ENCODE measurements at regions not wholly inside any gene's neighbourhood (a gene's known extent, or its start where the extent isn't known, plus 50 kb on each side); places are given as distances from the start of the nearest gene placed in this dataset.
"Not testable (repeated sequence)": the region's sequence is repeated elsewhere in the genome, so short reads cannot be mapped to it uniquely, and the experiment has no call there.

DNA sequence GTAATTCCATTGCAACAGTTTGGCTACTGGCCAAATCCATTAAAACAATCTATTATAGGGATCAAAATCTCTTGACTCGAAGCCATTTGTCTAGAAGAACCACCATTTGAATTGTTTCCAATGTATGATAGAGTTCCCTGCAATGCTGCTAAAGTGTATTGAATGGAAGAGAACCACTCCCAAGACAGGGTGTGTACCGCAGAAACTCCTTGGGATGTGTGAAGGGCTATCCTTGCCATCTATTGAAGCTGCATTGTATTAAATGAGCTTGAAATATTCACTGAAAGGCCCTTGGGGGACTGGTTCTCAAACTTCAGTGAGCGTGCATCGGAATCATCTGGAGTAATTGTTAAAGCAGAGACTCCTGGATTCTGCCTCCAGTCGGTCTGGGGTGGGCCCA is 260.4 kb upstream of the MEIS1 start:
- DNase-seq (ENCODE audit: low spot score): no peak

DNA sequence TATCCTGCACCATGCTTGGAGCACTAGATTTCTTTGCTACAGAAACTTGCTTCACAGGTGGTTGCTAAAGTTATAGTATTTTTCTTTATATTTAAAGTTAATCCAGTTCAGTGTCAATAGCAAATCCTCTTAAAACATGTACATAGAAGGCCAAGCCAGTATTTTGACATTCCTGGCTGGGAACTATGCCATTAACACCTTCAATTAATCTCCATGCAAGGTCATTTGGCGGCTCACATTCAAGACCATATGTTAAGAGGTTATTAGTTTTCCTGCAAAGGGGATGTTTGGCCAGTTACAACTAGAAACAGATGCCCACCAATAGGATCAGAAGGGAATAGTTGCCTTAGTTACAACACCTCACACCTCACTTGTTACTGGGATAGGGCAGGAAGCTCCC is 261.3 kb upstream of the MEIS1 start:
- DNase-seq (ENCODE audit: low spot score): no peak

DNA sequence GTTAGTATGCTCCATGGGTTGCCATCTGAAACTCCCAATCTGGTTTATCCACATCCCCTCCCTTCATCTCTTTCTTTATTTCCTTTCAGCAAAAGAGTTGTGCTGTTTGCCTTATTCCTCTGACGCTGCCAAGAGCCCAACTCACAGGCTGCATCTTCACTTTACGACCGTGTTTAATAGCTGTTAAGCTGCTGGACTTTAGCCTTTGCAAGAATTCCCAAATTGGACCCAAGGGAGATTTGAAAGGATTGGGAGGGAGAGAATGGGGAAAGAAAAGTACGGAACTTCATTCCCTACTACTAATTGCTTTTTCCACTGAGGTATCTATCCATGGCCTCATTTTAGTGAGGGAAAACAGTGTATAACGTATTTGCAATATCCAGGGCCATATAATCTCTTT is 263.4 kb upstream of the MEIS1 start:
- peak; percentile 20 for DNase-seq (ENCODE audit: low spot score)

DNA sequence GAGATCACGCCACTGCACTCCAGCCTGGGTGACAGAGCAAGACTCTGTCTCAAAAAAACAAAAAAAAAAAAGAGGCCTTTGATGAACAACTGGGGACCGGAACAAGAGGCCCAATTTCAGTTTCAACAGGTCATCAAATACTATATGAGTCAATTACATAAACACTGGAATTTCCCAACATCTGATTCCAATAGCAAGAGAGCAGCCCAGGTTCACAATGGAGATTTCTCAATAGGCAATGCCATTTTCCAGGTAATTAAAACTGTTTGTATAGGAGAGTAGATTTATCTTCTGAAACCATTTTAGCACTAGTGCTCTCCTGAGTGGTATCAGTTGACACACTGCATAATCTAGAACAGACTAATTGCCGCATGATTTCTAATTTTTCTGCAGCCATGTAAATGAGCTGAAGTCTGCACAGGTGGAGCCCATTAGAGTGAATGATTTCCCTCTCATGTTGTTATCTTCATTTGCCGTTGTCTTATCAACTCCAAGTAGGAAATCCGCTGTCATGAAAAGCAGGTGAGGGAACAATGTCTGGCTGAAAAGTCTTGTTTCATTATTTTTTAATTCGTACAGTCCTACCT is 264.1 kb upstream of the MEIS1 start:
- peak; percentile 38 for DNase-seq (ENCODE audit: low spot score)

DNA sequence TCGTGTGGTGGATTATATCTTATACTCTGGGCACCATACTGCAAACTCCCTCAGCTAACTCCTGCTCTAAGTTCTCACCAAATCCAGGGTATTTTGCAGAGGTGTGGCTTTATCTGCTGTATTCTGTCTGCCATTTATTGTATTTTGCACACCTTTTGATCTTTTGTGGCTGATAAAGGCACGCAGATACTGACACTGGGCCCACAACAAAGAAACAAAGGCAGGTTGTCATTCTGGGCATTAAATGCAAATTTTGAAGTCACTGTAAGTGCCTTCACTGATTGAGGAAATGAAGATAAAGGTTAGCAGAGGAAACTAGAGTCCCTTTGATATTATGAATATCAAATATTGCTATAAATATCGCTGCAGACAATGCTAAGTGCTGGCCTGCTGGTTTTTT is 265.8 kb upstream of the MEIS1 start:
- no peak for DNase-seq (ENCODE audit: low spot score)

DNA sequence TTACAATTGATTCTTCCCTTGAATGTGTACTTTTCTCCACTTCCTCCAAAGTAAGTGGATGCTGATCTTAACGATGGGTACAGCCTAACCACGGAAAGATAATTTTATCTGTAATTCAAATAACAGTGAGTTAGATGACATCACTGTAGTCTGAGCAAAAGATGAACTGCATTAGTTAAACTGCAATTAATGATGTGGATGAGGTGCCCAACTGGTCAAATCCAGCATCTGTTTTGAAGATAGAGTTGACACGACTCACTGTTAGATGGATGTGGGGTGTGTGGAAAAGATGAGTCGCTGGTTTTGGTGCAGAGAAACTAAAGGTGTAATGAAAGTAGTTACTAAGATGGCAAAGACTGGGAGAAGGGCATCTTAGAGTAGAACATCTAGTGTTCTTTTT is 270.5 kb upstream of the MEIS1 start:
- DNase-seq (ENCODE audit: low spot score): no peak

DNA sequence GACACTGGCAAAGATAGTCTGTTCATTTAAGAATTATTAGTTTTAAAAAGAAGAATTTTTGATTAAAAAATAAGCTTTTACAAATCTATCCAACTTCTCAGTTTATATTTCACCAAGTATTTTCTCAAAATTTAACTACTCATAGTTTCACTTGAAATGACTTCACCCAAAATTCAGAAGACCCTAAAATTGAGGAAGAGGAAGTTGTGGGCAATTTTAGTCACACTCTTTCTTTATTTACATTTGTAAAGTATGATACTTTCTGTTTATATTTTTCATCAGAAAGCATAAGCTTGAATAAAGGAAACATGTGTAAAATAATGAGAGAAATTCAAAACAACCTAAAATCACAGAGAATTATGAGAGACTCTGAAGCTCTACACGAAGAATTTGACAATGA is 278.8 kb upstream of the MEIS1 start:
- no peak for DNase-seq (ENCODE audit: low spot score)

DNA sequence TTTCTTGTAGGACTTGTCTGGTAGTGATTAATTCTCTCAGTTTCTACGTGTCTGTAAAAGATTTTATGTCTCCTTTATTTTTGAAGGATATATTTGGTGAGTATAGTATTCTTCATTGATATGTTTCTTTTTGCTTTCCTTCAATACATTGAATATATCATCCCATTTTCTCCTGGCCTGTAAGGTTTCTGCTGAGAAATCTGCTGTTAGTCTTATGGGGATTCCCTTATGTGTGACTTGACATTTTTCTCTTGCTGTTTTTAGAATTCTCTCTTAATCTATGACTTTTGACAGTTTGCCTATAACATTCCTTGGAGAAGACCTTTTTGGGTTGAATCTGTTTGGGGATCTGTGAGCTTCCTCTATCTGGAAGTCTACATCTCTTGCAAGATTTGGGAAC is 281.0 kb upstream of the MEIS1 start:
- no peak for DNase-seq (ENCODE audit: low spot score)

DNA sequence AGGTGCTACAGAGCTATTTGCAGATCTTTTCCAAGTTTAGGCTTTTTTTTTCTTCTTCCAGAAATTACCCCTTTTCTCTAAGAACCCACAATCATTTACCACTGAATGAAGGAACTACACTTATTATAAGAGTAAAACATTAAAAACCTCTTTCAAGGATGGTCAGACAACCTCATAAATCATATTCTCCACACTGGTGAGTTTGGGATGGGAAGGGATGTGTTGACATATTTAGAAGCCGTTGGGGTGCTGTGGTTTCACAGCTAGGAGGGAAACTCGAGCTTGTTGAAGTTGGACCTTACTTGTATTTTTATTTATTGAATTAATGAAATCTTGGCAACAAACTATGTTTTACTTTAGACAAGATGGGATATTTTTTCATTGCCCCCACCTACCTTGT is 289.4 kb upstream of the MEIS1 start:
- no peak for DNase-seq (ENCODE audit: low spot score)

DNA sequence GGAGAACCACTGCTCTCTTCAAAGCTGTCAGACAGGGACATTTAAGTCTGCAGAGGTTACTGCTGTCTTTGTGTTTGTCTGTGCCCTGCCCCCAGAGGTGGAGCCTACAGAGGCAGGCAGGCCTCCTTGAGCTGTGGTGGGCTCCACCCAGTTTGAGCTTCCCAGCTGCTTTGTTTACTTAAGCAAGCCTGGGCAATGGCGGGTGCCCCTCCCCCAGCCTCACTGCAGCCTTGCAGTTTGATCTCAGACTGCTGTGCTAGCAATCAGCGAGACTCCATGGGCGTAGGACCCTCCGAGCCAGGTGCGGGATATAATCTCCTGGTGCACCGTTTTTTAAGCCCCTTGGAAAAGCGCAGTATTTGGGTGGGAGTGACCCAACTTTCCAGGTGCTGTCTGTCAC is 290.6 kb upstream of the MEIS1 start:
- DNase-seq (ENCODE audit: low spot score): not testable (repeated sequence)

DNA sequence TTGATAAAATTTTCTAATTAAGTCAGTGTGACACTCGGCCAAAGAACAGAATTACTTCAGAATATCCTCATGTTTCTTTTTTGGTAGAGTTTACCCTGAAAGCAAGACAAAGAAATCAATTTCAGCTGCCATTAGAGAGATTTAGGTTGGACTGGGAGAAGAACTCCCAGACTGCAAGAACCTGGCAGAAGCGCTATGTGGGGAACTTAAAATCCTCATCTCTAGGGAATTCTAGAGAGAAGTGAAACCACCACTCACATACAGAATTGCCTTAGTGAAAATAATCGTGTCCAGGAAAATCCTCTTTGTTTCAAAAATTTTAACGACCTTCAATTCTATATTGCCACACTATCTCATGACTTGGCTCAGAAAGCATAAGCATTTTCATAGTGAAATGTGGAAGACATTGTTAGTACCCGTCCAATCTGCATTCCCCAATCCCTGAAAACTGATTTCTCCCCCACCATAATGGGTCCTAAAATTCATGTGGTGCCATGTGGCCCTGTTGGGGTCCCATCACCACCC is 297.3 kb upstream of the MEIS1 start:
- no peak for DNase-seq (ENCODE audit: low spot score)

DNA sequence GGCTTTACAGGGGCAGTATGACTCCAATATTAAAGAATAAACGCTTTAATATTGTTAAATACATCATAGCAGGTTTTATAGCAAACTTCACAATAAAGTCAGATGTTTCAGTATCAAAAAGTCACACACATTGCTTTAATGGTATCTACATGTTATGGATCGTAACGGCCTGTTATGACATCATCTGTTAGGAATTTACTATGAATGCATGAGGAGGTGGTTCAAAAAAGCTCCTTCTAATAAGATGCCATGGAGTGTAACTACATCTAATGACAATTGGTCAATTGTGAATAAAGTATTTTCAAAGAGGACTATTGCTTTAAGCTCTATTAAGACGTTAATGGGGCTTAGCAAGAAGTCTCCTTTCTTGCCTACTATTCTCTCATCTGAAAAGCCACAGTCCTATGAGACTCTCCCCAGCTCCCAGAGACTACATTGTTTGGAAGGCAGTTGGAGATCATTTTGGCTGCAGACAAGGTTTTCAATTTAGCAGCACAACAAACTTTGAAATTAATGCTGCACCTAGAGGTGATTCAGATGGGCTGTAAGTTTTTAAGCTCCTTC is 300.7 kb upstream of the MEIS1 start:
- DNase-seq (ENCODE audit: low spot score): no peak

DNA sequence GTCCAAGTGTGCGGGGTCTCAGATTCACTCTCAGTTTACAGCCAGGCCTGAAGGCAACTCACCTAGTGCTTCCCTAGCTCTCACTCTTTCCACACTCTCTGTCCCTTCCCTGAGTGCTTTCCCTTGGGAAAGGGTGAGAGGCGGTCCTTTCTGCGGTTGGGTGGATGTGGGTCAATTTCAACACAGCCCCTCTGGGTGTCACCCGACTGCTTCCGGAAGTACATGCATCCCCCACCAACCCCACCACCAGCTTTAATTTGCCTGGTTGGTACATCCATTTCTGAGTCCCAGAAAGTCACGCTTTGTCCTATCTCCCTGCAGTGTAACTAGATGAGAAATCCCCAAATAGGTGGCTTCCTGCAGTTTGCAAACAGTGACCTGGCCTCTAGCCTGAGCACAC is 307.3 kb upstream of the MEIS1 start:
- no peak for DNase-seq (ENCODE audit: low spot score)

DNA sequence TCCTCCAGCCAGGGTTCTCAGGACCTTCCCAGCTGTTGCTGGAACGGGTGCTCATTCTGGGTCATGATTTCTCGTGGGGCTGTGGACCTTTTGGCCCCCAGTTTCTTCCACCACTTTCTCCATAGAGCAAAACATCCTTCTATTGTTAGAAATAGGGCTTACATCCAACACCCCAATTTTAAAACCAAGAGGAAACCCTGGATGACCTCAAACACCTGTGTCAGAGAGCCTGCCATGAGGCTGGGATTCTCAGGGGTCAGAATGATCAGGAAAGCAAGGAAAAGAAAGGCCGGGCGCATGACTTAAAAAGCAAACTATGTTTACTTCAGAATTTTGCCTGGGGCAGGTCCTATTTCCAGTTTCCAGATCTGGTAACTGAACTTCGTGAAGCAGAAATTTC is 307.9 kb upstream of the MEIS1 start:
- DNase-seq (ENCODE audit: low spot score): no peak

DNA sequence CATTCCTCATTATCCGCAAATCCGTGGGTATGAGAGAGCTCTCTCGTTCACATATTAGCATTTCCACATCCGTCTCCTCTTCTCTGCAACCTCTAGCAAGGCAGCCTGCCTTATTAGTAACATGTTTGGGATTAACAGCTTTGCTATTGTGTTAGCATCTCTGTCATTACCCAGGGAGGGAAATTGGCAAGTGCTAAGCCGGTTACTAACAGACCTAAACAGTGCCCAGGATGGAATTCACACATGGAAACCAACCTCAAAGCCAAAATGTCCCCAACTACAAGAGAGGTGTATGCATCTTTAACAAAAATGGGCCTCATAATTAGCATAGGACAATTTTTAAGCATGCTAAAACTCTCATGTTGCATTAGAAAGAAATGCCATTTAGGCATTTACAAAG is 309.0 kb upstream of the MEIS1 start:
- DNase-seq (ENCODE audit: low spot score): no peak

DNA sequence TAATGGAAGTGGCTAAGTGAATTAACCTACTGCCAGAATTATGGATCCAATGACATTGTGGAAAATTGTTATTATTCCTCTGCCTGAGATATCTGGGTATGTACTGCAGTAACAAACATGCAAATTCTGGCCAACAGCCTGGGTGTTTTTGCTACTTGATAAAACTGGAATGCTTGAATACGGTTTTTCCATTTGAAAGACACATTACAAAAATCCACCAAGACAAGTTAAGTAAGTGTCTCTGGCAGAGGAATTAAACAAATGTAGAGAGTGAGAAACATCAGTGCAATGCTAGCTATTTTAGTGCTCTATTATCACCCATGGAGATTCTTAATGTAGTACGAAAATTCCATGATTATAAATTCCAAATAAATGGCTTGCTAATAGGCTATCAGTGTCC is 312.4 kb upstream of the MEIS1 start:
- DNase-seq (ENCODE audit: low spot score): no peak

DNA sequence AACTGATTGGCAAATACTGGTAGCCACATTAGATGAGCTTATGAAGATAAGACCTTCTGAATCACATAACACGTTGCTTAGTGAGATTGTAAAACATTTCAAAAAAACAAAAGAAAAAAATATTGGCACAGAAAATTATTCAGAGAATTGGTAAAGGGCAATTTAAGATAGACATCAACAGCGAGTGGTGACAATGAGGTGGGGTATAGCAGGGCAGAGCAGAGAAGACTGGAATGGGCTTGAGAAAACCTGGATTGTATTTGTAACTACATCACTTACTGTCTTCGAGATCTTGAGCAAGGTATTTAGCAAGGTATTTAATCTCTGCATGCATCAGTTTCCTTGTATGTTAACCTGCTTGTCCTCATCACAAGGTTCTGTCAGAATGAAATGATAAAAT is 313.0 kb upstream of the MEIS1 start:
- DNase-seq (ENCODE audit: low spot score): no peak

DNA sequence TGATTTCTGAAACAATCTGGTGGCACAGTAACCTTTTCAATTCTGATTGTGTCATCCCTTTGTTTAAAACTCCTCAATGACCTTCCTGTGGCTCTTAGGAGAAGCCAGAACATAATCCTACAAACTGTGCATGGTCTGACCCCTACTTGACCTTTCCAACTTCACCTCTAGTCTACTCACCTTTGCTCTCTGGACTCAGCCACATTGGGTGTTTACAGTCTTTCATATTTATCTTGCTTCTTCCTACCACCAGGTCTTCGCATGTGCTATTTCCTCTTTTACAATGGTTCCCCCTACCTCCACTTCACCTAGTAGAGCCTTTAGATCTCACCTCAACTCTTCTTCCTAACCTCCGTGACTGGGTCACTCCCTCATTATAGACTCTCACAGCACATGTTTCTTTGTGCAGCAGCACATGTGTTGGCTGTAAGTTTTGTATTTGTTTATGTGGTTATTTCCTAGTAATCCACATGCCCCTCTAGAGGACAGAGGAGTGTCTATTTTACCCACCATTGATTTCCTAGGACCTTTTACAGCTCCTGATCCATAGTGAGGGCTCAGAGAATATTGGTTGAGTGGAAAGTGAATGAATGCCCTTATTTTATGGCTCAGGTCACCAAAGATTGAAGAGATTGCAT is 320.8 kb upstream of the MEIS1 start:
- no peak for DNase-seq (ENCODE audit: low spot score)

DNA sequence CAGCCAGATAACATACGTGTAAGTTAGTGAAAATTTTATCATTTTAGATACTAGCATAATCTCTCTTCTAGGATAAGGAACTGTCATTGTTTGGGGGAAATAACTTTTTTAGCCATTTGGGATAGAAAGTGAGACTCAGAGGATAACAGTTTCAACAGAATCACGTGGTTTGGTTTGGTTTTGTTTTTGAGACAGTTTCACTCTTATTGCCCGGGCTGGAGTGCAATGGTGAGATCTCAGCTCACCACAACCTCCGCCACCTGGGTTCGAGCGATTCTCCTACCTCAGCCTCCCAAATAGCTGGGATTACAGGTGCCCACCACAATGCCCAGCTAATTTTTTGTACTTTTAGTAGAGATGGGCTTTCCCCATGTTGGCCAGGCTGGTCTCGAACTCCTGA is 323.2 kb upstream of the MEIS1 start:
- no peak for DNase-seq (ENCODE audit: low spot score)

DNA sequence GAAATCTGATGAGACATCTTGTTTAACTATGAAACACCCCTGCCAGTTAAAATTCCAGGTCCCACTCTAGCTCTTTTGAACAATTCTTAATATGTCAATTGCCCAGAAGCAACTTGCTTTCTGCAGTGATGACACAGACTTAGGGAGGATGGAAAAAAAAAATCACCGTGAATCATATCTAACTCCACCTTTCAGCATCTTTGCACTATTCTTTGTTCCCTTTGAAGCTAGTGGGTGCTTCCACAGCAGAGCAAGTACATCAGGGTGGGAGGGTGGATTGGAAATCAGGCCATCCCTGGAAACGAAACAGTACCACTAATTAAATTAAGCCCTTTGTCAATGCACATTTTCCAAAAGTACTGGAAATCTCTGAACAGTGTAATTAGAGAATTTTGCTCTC is 324.3 kb upstream of the MEIS1 start:
- DNase-seq (ENCODE audit: low spot score): no peak

DNA sequence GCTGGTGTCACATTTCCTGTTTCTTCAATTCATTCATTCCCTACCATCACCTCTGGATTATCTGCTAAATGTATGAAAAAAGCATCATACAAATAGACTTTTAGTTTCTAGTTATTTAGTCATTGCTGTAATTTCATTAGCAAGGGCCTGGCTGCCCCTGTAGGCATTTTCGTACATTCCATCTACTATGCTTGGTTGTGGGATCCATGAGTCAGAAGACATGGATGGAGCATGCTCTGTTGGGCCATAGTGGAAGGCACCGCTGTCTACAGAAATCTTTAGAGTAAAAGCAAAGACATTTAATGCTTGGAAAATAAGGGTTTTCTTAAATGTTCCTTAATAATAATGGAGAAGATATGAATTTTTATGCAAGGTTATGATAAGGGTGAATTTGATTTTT is 324.8 kb upstream of the MEIS1 start:
- no peak for DNase-seq (ENCODE audit: low spot score)

DNA sequence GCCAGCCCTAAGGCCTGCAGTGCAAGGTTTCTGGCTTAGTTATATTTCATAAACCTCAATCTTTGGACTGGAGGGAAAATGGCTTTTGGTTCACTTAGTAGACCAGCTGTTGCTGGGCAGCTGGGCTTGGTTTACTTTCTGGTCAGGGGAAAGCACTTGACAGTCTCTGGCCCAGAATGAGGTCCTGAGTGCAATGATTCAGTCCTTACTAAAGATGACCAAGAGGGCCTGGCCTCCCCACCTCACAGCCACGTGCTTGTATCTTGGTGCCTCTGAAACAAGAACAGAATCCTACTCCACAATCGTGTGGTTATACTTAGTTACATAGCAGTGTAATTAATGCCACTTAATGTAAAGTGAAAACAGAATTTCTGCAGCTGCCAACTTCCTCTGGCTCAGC is 325.5 kb upstream of the MEIS1 start:
- DNase-seq (ENCODE audit: low spot score): no peak

DNA sequence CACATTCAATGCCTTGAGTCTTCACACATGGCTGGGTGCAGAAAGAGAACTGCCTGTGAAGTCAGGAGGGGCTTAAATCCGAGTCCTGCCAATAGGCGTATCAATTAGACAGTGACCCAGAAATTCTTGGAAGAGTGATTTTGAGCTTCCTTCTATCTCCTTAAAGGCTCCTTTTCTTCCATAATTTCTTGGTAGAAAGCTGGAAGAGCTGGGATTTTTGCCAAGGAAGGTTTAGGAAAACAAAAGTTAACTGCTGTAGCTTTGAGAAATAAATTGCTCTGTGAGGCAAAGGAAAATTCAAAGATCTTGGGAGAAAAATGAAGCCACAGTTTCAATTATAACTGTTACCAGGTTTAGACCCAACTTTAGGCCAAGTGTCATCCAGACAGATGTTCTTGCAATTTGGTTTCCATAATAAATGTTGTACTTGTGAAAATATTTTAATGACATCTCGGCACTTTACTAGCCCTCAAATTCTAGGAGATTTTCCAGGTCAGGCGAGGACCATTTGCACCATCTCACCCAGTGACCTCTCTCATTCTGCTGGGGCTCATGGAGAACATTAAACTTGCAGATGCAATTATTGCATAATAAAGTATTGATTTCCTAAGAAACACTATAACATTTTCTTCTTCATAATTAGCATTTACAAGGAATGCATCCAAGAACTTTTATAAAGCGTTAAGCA is 329.7 kb upstream of the MEIS1 start:
- no peak for DNase-seq (ENCODE audit: low spot score)

All from HuH-7 (cell line).